ENCODE measurements at regions not wholly inside any gene's neighbourhood (a gene's known extent, or its start where the extent isn't known, plus 50 kb on each side); places are given as distances from the start of the nearest gene placed in this dataset.
A peak's percentile ranks its signal among the peaks of the same experiment; 100 is the strongest.

DNA sequence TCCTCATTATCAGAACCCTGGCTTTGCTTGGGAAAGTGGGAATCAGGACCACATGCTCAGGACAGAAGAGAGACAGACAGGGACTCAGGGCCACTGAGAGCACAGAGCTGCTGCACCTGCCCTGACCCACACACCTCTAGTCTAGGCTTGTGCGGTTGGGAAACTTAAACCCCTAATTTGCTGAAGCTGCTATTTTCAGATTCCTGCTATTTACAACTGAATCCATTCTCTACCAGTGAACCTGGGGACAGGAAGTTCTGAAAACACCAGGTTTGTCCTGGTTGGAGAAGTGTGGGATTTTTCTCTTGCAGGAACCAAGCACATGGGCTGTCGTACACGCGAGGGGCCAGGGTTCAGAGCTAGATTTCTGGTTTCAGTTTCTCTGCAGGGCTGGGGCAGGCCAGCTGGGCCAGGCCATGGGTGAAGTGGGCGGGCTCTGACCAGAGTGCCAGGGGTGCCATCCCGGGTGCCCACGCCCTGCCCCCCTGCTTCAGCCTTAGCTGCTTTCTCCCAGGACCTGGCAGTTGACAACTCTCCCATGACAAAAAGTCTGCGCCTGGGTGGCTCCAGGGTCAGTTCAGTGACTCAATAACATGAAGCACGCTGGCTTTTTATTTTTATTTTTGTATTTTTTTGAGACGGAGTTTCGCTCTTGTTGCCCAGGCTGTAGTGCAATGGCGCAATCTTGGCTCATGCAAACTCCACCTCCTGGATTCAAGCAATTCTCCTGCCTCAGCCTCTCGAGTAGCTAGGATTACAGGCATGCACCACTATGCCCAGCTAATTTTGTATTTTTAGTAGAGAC lies 51.3 kb upstream of the SLC1A4 start:
- peak overlapping the region; percentile 92 for H3K27ac ChIP-seq (ENCODE audit: low read length)
- peak overlapping the region; percentile 85 for H3K4me3 ChIP-seq (ENCODE audit: low read length)
- H2AFZ ChIP-seq (ENCODE audit: low read depth, low read length) = peak overlapping the region; percentile 61; the same call in 1 of the 2 replicates
- no peaks in the 10 kb centered on the region for H3K27me3 ChIP-seq (ENCODE audit: low read depth, low read length)
- no peaks in the 10 kb centered on the region for H4K20me1 ChIP-seq (ENCODE audit: insufficient read depth, low read length)
- H3K9ac ChIP-seq (ENCODE audit: low read length) = peak overlapping the region; percentile 92
- peaks cover 19% of the 10 kb centered on the region for H3K36me3 ChIP-seq (replicated peaks; ENCODE audit: low read depth, low read length)
- H3K9me3 ChIP-seq (ENCODE audit: insufficient read depth, low read length) = peaks cover 12% of the 10 kb centered on the region; the same call in 1 of the 2 replicates
- TF ChIP-seq, protein P1, sequence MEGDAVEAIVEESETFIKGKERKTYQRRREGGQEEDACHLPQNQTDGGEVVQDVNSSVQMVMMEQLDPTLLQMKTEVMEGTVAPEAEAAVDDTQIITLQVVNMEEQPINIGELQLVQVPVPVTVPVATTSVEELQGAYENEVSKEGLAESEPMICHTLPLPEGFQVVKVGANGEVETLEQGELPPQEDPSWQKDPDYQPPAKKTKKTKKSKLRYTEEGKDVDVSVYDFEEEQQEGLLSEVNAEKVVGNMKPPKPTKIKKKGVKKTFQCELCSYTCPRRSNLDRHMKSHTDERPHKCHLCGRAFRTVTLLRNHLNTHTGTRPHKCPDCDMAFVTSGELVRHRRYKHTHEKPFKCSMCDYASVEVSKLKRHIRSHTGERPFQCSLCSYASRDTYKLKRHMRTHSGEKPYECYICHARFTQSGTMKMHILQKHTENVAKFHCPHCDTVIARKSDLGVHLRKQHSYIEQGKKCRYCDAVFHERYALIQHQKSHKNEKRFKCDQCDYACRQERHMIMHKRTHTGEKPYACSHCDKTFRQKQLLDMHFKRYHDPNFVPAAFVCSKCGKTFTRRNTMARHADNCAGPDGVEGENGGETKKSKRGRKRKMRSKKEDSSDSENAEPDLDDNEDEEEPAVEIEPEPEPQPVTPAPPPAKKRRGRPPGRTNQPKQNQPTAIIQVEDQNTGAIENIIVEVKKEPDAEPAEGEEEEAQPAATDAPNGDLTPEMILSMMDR (IDR thresholded peaks at IDR 0.05; ENCODE audit: low read depth, low read length) = no peak
- no peak for TF ChIP-seq EZH2phosphoT487 (IDR thresholded peaks at IDR 0.05; ENCODE audit: low read depth)
- peaks cover 80% of the 10 kb centered on the region for H3K4me1 ChIP-seq (ENCODE audit: low read length)
- H3K4me2 ChIP-seq (ENCODE audit: low read length) = peak overlapping the region; percentile 99
- peaks cover 46% of the 10 kb centered on the region for H3K79me2 ChIP-seq (ENCODE audit: low read length)

DNA sequence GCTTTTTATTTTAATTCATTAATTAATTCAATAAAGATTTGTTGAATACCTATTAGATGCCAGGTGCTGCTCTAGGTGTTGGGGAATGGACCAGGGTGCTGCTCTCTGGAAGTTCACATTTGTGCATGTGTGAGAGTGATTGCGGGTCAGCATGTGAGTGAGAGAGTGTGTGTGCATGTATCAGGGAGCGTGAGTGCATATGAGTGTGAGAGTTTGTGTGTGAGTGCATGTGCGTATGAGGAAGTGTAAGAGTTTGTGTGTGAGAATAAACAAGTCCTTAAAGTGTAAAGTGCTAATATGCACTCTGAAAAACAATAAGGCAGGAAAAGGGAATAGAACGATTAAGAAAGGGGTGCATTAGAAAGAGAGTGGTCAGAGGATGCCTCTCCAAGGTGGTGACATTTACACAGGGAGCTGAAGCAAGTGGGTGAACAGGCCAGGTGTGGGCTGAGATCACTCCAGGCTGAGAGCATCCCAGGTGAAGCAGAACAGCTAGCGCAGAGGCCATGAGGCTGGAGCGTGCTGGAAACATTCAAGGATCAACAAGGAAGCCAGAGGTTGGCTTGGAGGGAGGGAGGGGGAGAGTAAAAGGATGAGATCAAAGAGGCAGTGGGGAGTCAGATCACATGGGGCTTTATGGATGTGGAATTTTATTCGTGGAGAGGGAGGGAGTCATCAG lies 50.5 kb upstream of the SLC1A4 start:
- H3K9me3 ChIP-seq (ENCODE audit: insufficient read depth, low read length) = peaks cover 12% of the 10 kb centered on the region; the same call in 1 of the 2 replicates
- H3K79me2 ChIP-seq (ENCODE audit: low read length) = peaks cover 44% of the 10 kb centered on the region
- peaks cover 17% of the 10 kb centered on the region for H3K36me3 ChIP-seq (replicated peaks; ENCODE audit: low read depth, low read length)
- H3K9ac ChIP-seq (ENCODE audit: low read length) = peak overlapping the region; percentile 92
- peak overlapping the region; percentile 85 for H3K4me3 ChIP-seq (ENCODE audit: low read length)
- H3K27me3 ChIP-seq (ENCODE audit: low read depth, low read length) = no peaks in the 10 kb centered on the region
- peak overlapping the region; percentile 92 for H3K27ac ChIP-seq (ENCODE audit: low read length)
- H3K4me1 ChIP-seq (ENCODE audit: low read length) = peaks cover 72% of the 10 kb centered on the region
- no peaks in the 10 kb centered on the region for H4K20me1 ChIP-seq (ENCODE audit: insufficient read depth, low read length)
- peak overlapping the region; percentile 99 for H3K4me2 ChIP-seq (ENCODE audit: low read length)
- peak overlapping the region; percentile 44; the same call in 1 of the 2 replicates for H2AFZ ChIP-seq (ENCODE audit: low read depth, low read length)
- TF ChIP-seq, protein P1 (IDR thresholded peaks at IDR 0.05; ENCODE audit: low read depth, low read length) = no peak
- no peak for TF ChIP-seq EZH2phosphoT487 (IDR thresholded peaks at IDR 0.05; ENCODE audit: low read depth)

DNA sequence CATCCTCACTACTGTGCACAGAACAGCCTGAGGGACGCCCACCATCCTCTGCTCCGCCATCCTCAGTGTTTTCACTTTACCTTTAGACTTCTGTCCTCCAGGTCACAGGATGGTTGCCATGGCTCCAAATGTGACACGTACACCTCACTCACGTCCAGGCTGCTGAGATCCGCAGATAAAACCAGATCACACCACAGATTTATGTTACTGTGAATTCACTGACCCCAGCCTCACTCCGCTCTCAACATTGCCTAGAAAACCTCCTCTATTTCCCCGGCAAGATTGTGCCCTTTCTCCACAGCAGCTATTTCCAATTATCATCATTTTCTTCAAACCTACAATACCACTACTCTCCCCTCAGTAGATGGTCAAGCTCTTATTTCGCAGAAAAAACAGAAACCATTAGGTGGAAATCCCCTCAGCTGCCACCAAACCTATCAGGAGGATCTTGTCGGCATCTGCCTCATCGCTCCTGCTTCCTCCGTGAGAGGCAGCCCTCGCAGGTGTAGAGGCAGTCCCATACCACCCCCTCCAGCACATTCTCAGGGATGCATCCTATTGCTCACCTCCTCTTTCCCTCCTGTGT lies 49.8 kb upstream of the SLC1A4 start:
- Histone ChIP-seq H3K79me2 (ENCODE audit: low read length) (peaks cover 38% of the 10 kb centered on the region), H3K27me3 (ENCODE audit: low read depth, low read length) (no peaks in the 10 kb centered on the region), H4K20me1 (ENCODE audit: insufficient read depth, low read length) (no peaks in the 10 kb centered on the region), H3K36me3 (replicated peaks; ENCODE audit: low read depth, low read length) (peaks cover 11% of the 10 kb centered on the region), H3K9me3 (ENCODE audit: insufficient read depth, low read length) (peaks cover 6% of the 10 kb centered on the region; the same call in 1 of the 2 replicates), H3K4me2 (ENCODE audit: low read length) (peak overlapping the region; percentile 99), H3K4me1 (ENCODE audit: low read length) (peaks cover 65% of the 10 kb centered on the region), H3K4me3 (ENCODE audit: low read length) (peak overlapping the region; percentile 85), H2AFZ (ENCODE audit: low read depth, low read length) (peak overlapping the region; percentile 44), H3K9ac (ENCODE audit: low read length) (peak overlapping the region; percentile 92), H3K27ac (ENCODE audit: low read length) (peak overlapping the region; percentile 92)
- no peak for TF ChIP-seq EZH2phosphoT487 (IDR thresholded peaks at IDR 0.05; ENCODE audit: low read depth)
- TF ChIP-seq, protein P1 (IDR thresholded peaks at IDR 0.05; ENCODE audit: low read depth, low read length) = peak; percentile 46
